NCI-H2107 treated with DMSO at 0.1 percent for 48 hours (cell line): ENCODE measurements at regions not wholly inside any gene's neighbourhood (a gene's known extent, or its start where the extent isn't known, plus 50 kb on each side); places are given as distances from the start of the nearest gene placed in this dataset.

Experiments
- DNase-seq: peaks from one replicate; lab custom pipeline; 2025; ENCODE audit not compliant: unreplicated experiment; lab: John Stamatoyannopoulos, UW

DNA sequence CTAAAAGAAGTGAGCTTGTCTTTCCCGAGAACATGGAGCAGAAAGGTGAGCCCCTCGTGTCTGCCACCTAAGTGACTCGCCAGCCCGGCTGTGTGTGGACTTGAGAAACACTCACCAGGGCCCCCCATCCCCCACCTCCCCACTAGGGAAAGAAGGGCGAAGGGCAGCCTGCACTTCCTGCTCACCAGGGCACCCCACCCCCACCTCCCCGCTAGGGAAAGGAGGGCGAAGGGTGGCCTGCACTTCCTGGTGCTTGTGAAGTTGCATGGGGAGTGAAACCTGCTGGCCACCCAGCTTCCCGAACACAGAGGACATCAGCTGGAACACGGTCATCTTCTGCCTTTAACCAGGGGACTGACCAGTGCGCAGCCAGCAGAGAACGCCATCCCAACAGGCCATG is 402.7 kb upstream of the SALL3 start:
- no peak for DNase-seq

GRCh38 chr18:78579449-78579848 is 400.2 kb upstream of the SALL3 start:
- DNase-seq = no peak

DNA sequence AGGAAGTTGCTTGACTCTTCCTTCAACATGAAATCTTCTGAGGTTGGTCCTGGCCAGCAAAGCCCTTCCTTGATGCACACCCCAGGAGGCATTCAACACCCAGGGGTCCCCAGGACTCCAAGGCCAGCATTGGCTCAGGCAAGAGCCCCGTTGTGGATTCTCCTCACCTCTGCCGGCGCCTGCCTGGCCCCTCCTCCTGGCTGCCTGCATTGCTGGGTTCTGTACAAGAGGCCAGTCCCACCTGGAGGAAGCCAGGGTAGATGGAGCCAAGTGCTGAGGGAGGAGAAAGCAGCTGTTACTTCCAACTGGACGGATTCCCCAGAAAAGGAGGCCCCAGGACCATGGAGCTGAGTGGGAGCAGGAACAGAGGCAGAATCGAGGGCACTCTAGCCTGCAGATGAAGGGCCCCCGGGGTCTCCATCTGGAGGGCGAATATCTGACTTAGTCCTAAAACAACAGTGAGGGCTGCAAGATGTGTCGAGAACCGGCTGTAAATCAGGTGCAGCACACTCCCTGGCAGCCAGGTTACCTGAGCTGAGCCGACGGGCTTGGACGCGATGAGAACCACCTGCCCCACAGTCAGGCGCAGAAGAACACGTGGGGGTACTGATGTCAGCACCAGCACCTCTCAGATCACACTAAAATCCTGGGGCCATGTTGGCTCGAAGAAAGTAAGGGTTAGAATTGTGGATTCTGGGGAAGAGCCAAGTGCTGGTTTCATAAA is 399.6 kb upstream of the SALL3 start:
- DNase-seq = no peak

- DNase-seq = no peak
Observed at GRCh38 chr18:78580835-78581339, 398.7 kb upstream of the SALL3 start.

DNA sequence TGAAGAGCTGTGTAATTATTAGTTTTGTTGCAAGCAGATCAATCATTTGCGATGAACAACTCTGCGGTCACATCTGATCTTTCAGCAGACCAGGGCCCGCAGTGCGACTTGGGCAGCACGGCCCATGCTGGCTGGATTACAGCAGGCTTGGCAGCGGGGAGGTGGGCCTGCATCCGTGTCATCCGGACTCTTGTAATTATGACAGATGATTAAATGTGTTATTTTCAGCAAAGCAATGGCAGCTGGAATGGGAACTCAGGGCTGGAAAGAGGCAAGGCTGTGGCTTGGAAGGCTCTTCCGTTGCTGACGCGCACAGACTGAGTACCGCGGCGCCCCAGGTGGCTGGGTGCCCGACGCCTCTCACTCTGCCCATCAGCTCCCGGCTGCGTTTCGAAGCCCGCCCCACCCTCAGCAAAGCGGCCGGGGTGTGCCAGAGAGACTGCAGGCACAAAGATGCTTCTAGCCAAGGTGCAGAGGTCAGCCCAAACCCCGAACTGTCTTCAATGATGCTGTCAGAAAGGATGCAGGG is 397.4 kb upstream of the SALL3 start:
- no peak for DNase-seq

DNA sequence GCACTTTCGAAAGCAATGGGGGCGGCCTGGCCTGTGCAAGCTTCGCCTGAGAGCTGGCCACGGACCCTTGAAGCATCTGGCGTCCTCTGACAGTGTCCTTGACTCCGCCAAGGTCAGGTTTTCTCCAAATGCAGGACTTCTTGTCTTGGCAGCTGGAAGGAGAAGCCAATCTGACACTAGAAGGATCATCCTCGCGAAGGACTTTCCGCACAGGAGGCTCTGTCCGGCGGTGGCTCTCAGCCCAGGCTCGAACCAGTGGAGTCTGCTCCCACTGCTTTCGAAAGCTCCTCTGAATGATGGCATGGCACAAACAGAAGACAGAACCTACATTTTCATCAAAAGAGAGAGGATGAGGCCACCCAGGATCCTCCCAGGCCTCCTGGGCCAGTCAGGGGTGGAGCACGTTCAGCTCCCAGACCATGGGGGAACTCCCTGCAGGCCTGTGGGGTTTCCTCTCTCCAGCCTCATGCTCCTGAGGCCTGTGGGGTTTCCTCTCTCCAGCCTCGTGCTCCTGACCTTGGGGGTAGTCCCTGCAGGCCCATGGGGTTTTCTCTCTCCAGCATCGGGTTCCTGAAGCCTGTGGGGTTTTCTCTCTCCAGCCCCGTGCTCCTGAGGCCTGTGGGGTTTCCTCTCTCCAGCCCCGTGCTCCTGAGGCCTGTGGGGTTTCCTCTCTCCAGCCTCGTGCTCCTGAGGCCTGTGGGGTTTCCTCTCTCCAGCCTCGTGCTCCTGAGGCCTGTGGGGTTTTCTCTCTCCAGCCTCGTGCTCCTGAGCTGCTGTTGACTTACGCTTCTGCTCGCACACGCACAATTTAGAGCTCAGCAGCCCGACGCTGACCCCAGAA is 396.5 kb upstream of the SALL3 start:
- no peak for DNase-seq

DNA sequence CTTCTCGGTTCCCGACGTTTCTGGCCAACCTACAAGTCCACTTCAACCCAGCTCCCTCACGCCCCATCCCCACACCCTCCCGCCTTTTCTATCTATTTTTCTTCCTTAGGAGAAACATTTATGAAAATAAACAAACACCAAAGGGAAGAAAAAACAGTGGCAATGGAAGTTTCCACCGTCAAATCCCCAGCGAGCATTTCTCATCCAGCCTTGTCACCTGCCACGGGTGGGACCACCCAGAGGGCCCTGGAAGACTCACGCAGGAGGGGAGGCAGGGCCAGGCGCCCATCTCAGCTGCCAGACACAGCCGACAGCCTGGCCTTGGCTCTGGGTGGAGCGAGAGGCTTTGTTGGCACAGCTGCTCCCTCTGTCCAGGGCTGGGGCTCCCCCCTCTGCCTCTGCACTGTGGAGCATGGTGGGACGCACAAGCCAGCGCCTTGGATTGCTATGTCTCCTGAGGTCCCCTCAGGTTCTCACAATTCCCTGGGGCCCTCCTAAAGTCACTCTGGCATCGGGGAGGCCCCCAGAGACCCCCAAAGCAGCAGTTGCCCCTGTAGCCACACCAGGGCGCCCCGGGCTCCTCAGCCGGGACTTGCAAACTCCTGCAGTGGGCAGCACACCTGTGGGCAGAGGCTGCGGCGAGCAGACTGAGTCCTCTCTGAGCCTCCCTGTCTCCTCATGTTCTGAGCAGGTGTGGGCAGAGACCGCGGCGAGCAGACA is 395.7 kb upstream of the SALL3 start:
- no peak for DNase-seq

DNA sequence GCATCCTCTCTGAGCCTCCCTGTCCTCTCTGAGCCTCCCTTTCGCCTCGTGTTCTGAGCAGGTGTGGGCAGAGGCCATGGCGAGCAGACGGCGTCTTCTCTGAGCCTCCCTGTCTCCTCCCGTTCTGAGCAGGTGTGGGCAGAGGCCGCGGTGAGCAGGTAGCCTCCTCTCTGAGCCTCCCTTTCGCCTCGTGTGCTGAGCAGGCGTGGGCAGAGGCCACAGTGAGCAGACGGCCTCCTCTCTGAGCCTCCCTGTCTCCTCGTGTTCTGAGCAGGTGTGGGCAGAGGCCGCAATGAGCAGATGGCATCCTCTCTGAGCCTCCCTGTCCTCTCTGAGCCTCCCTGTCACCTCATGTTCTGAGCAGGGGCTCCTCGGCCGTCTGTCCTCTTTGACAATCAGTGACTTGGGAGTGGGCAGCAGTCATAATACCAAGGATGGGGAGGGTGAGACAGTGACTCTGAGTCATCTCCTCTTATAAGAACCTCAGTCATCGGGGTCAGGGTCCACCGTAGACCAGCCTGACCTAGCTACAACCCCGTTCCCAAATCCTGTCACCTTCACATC is 395.1 kb upstream of the SALL3 start:
- DNase-seq = no peak

GRCh38 chr18:78586586-78586985 is 393.0 kb upstream of the SALL3 start:
- no peak for DNase-seq

- DNase-seq = no peak
Observed at GRCh38 chr18:78587096-78587495, 392.5 kb upstream of the SALL3 start.

GRCh38 chr18:78587626-78588600 is 391.7 kb upstream of the SALL3 start:
- DNase-seq = no peak

GRCh38 chr18:78589916-78590437 is 389.6 kb upstream of the SALL3 start:
- DNase-seq = no peak

DNA sequence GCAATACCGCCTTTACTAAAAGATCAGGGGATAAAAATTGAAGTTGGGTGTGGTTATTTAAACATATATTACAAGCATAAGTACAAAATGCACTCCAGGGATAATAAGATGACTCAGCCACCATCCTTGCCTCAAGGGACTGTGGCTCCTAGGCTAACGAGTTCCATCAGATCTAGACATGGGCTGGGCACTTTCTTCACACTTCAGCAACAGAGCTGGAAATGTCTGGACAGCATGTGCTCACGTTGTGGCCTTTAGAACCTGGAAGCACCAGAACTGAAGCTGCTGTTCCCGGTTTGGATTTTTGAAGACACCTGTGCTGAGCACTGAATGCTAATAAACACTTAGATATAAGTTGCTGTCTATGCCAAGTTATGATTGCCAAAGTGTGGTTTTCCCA is 384.2 kb upstream of the SALL3 start:
- DNase-seq = no peak

DNA sequence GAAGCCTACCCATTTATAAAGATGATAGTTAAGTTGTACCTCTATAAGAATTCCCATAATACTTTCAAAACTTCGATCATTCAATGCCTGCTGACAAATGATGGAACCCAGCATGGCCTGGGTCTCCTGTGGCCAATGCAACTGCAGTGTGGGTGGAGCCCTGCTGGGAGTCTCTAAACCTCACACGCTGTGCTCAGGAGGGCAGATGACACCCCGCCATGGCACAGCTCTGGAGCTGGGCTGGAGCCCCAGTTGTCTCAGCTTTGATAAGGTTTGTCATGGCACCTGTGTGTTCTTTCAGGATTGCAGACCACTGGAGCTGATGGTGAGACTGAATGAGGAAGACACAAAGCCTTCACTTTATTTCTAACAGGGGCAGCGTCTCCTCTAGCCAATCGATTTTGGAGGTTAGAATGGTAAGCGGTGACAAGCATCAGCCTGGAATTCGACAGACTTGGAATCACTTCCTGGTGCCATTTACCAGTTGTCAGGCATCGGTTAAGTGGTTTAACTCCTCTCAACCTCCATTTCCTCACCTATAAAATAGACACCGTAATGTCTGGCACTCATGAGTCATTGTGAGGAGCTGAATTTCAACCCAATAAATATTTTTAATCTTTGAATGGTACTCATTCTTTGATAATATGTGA is 383.6 kb upstream of the SALL3 start:
- no peak for DNase-seq

DNA sequence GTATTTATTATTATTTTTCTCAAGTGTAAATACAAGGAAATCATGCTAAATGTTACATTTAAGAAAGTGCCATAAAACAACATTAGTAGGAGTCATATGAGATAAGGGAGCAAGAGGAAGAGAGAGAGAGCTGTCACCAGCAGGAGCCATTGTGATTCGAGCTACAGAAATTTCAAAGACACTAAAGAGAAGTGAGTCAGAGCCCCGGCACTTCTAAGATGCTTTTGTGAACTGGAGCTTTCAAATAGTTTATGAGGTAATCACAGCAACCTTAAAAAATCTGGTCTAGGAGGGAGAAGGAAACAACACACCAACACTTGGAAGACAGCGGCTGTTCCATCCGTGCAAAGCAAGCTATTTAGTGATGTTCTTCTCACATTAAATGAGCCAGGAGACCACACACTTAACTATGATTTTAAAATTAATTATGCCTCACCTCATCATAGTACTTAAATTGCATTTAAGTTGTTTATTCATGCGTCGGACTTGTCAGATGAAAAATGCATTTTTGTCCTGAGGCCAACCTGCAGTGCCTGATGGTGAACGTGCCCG is 382.7 kb upstream of the SALL3 start:
- DNase-seq = no peak

GRCh38 chr18:78601349-78601748 is 378.3 kb upstream of the SALL3 start:
- DNase-seq = no peak

DNA sequence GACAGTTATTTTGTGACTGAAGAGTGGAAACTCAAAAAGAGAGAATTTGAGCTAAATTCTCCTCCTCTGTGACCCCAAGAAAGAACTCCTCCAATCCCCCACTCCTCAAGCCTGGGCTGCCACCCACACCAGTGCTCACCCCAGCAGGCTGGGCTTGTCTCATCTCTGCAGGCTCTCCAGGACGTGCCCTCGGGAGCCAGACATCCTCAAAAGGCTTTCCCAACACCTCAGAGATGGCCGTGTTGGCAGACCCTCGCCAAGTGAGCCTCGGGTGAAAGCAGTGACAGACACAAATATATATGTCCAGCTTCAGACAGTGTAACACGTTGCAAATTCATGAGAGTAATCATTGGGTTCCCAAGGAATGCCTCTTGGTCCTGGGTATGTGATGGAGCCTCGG is 377.7 kb upstream of the SALL3 start:
- DNase-seq = no peak

DNA sequence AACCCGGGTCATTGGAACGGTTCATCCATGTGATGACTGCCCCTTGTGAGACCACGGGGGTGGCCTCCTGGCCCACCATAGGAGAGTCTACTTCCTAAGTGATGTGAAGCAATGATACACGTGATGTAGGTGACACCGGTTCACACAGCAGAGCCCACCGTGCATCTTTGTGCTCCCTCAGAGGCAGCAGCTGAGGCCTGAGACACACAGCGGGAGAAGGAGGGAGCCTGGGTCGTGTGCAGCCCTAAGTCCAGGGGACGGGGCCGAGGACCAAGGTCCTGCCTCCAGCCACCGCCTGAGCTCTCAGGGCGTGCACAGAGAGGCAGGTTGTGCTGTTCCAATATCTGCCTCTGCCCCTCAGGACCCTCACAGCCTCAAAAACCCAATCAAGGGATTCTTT is 377.2 kb upstream of the SALL3 start:
- DNase-seq = no peak
